ENCODE measurements at regions not wholly inside any gene's neighbourhood (a gene's known extent, or its start where the extent isn't known, plus 50 kb on each side); places are given as distances from the start of the nearest gene placed in this dataset.

DNA sequence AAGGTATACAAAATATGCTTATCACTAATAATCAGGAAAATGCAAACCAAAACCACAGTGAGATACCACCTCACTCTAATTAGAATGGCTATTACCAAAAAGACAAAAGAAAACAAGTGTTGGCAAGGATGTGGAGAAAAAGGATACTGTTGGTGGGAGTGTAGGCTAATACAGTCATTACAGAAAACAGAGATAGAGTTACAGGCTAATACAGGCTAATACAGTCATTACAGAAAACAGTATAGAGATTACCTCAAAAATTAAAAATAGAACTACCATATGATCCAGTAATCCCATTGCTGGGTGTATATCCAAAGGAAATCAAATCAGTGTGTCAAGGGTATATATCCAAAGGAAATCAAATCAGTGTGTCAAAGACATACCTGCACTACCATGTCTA is 238.4 kb downstream of the PLPP3 start:
- DNase-seq = no peak

DNA sequence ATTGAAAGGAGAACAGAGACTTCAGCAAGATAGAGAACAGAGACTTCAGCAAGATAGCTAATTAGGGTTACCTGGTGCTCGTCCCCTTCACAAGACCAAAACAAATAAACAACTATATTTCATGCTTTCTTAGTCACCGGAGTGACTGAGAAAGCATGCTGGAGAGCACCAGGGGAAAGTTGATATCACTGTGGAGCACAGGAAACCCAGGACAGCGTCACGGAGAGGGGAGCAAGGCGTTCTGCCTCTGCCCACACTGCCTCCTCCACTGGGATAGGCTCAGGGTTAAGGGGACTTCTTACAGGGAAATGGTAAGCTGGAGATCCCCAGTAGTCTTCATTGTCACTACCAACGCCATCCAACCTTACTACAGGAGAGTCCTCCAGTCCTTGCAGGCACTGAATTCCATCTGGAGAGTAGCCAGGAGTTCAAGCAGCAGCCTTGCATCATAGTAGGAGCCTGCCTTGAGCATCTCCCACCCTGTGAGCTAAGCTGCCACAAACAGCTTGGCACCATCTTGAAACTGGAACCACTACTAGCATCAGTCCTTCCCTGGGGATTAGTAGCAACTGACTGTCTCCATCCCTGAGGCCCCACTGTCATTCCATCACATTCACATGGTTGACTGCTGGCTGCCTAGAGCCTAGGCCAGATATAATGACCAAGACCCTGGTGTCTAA is 239.4 kb downstream of the PLPP3 start:
- DNase-seq = no peak

DNA sequence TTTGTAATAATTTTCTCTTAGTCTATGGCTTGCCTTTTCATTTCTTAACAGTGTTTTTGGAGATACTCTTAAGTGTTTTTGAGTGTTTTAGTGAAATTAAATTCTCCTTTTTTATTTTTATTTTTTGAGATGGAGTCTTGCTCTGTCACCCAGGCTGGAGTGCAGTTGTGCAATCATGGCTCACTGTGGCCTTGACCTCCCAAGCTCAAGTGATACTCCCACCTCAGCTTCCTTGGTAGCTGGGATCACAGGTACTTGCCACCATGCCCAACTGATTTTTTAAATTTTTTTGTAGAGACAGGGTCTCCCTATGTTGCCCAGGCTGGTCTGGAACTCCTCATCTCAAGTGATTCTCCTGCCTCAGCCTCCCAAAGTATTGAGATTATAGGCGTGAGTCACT is 240.3 kb downstream of the PLPP3 start:
- DNase-seq = no peak

DNA sequence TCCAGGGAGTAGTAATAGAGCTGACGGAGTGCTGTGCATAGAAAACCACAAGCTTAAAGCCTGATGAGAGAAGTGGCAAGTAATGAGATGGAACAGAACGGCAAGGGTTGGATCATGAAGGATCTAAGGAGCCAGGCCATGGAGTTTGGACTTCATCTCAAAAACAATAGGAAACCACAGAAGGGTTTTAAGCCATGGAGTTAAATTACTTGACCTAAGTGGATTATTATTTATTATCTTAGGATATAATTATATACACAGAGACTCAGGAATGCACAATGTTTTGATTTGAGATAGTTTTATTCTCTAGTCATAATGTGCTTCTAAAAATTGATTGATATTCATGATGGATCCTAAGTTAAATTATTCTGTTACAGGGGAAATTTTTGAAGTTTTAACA is 242.4 kb downstream of the PLPP3 start:
- no peak for DNase-seq

DNA sequence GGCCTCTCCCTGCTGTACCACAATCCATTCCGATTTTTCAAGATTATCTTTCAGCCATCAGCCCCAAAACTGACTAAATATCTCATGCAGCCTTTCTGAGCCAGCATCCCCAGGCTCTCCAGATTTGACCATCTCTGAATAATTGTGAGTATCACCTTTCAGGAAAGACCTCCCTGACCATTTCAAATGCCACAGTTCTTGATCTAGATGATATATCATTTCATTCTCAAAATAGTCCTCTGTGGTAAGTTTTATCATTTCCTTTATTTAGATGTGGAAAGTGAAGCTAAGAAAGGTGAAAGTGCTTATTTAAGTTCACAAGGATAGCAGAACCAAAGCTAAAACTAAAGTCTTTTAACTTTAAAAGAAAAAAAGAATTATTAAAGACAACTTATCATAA is 244.0 kb downstream of the PLPP3 start:
- no peak for DNase-seq

DNA sequence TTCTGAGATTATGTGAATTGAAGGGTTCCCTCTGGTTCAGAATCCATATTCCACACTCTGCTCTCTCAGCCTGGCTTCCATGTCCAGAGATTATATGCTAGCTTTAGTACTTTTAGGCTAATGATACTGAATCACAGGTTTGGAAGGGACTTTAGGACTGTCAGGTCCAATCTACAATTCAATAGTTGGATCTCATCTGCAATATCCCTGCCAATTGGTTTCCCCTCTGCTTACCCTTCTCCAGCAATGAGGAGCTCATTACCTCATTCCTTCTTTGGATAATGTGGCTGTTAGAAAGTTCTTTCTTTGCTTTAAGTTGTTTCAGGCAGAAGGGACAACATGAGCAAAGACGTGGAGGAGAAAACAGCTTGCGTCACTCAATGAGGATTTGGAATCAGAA is 245.3 kb downstream of the PLPP3 start:
- no peak for DNase-seq

DNA sequence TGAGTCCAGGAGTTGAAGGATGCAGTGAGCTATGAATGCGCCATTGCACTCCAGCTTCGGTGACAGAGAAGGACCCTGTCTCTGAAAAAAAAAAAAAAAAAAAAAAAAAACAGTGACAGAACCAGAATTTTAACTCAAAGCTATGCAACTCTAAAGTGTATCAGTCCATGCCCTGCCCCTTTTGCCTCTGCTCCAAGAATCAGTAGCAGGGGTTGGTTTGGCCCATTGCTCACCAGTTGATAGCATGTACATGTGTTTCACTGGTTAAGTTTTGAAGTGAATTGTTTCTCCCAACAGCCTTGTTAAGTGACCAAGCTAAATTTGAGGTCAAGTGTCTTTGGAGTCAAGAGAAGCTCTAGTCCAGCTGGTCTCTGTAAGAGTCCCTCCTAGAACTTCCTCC is 245.9 kb downstream of the PLPP3 start:
- DNase-seq = no peak

DNA sequence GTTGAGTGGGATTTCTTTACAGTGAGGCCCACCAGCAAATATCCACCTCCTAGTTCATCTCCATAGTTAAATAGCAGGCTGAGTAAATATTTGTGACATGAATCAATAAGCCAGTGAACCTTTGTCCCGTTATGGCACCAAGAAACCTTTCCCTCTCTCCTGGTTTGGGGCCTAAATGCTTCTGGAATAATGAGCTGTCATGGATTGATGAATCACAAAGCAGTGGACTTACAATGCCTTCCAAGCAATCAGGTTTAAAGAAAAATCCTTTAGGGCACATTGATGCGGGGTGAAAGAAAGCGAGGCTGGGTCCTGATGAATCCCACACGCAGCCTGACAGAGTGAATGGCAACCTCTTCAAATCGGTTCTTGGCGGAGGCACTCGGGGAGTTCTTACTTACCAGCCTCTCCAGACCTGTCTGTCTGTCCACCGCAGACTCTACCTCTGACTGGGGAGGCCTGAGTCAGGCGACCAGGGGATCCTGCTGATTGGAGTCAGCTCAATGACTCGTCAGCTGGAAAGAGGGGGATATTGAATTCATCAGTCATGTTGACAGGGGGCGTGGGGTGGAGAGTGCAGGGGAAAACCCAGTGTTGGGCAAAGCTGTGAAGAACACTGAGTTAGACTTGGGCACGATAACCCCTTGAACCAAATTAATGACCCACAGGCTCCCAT is 247.3 kb downstream of the PLPP3 start:
- no peak for DNase-seq

DNA sequence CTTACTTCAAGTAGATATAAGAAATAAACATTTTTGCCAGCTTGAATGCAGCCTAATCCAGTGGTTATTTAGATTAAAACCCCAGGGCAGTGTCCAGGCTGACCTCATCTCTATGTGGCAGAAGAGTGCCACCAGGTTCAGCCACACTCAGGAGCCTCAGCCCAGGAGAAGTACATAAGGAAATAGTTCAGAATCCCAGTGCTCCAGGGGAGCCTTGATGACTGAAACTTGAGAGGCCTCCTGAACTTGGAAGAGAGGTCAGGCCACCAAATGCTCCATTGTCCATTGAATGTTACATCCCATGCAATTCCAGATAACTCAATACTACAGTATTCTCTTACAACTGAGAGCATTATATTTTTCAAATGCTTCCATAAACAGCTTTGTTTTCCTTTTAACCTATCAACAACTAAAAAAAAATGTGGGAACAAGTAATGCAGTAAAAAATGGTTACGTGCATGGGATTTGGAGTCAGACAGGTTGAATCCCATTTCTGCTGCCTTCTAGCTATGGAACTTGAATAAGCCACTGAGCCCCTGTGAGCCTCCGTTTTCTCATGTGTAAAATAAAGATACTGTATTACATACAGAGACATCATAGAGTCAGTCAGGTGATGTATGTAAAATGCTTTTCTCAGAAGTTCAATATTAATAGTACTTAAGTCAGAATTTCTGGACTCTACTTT is 248.0 kb downstream of the PLPP3 start:
- no peak for DNase-seq

DNA sequence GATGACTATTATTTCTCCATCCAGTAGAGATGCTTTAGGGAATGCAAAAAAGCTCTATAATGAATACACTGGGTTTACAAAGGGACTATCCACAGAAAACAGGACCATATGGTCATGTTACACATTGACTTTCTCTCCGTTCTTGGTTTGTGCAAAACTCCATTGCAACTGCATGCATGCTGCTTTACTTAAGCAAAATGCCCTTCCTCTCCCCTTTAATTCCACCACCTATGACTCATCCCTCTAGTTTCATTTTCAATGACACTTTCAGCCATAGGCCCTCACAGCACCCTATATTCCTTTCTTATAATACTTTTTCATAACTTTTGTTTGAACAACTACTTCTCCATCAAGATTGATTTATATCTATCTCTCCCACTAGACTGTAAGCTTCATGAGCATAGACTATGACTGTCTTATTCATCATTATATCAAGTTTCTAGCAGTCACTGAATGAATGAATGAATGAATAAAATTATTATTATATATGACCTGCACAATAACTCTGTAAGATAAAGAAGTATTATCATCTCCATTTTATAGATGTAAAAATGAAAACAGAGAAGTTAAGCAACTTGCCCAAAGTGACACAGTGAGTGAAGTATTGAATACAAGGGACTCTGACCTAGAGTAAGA is 248.9 kb downstream of the PLPP3 start:
- no peak for DNase-seq

DNA sequence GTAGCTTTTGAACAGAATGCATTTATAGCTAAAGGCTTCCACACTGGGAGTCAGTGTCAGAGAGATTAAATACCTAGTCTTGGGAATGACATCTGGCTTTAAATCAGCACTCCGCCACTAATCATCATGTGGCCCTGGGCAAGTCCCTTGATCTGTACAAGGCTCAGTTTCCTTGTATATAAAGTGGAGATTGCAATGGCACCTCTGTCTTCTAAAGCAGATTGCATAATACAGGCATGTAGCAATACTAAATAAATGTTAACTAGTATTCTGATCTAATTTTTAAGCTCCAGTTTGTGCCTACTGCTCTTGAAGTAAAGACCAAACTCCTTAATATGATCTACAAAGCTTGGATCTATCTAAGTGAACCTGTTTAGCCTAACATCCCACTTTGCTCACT is 249.4 kb downstream of the PLPP3 start:
- no peak for DNase-seq

DNA sequence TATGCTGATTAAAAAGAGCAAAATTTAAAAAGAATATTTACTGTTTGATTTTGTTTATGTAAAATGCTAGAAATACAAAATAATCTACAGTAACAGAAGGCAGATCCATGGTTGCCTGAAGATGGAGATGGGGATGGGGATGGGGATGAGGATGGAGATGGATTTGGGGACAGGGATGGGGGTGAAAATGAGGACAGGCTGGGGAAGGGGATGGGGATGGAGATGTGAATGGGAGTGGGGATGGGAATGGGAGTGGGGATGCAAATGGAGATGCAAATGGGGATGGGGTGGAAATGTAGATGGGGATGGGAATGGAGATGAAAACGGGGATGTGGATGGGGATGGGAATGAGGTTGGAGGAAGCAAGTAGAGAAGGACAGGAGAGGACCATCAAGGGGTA is 252.2 kb downstream of the PLPP3 start:
- no peak for DNase-seq

DNA sequence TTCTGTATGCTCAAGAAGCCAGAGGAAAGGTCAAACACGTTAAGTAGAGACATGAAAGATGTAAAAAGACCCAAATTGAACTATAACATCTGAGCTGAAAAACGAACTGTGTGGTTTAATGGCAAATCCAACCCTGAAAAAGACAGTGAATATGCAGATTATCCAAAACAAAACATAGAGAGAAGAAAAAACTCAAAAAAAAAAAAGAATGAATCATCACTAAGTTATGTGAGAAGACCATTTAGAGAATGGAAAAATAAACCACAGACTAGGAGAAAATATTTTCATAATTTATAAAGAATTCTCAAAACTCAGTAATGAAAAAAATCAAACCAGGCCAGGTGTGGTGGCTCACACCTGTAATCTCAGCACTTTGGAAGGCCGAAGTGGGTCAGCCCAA is 253.3 kb downstream of the PLPP3 start:
- no peak for DNase-seq

DNA sequence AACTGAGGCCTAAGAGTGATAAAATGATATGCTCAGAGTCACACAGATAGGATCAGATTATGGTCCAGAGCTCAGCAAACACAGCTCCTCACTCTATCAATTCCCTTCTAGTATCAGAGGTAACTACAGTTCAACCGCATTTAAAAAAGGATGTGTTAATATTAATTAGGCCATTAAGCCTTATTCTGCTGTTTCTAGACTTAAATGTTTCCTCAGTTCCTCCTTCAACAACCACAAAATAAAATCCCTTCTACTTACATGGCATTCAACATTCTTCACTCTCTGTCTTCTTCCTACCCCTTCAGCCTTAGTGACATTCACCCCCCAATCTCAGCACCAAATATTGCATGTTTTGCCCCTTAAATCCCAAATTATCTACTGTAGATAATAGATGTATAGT is 254.9 kb downstream of the PLPP3 start:
- no peak for DNase-seq

DNA sequence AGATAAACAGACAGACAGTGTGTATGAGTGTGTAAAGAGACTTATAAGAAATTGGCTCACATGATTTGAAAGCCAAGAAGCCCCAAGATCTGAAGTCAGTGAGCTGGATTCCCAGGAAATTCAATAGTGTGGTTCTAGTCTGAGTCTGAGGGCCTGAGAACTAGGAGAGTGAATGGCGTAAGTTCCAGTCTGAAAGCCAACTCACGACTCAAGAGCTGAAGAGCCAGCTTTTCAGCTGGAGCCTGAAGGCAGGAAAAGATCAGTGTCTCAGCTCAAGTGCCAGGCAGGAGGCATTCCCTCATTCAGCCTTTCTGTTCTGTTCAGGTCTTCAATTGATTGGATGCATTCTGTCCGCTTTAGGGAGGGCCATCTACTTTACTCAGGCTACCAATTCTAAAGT is 257.2 kb downstream of the PLPP3 start:
- no peak for DNase-seq

DNA sequence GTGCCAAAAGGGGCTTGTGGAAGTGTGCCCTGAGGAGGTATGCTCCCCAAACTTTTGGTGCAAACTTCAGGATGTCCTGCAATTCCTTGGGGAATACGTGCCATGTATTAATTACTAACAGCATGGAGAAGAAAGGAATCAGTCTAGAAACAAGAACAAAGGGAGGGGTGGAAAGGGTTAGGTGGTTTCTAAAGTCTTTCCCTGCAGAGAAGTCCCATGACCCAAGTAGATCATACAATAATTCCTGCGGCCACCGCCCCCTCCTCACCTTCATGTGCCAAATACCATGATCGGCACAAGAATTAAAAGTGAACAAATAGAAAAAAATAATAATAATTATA is 258.2 kb downstream of the PLPP3 start:
- no peak for DNase-seq

DNA sequence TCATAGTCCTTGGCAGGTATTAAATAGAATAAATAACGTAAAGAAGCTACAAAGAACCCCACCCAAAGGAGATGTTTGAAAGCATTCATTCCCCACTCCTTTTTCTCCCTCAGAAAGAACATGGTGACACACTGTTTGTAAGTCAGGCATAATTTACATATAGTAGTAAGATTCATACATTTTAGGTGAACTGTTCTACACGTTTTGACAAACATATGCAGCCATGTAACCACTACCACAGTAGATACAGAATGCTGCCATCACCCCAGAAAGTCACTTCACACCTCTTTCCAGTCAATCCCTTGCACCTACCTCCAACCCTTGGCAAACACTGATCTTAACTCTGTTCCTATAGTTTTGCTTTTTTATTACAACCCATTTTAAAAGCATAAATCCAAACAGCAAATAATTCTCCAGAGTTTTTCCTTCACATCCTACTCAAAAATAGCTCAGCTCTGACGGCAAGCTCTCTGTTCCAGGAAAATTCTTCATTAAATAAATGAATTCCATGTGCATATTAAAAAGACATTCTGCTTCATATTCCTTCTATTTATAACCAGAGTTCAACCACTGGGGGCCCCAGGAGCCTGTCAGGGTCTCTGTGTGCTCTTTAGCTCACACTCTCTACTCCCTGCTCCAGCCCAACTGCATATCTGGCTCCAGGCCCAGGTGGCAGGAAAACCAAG is 258.8 kb downstream of the PLPP3 start:
- no peak for DNase-seq

DNA sequence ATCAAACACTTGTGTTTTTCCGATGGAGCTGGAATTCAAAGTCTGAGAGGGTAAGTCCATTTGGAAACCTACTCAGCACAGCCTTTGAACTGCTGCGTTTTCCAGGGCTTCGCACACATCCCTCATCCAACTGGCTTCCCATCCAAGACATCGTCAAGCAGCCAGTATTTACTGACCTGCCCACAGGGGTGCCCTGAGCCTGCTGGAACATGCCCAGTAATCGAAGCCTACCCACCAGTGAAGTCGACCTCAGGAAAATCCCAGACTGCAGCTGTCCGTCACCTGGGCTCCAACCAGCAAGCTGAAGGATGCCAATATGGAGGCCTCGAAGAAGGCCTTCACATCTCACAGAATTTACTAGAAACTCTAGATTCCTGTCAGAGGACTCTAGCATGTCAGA is 261.6 kb downstream of the PLPP3 start:
- no peak for DNase-seq

DNA sequence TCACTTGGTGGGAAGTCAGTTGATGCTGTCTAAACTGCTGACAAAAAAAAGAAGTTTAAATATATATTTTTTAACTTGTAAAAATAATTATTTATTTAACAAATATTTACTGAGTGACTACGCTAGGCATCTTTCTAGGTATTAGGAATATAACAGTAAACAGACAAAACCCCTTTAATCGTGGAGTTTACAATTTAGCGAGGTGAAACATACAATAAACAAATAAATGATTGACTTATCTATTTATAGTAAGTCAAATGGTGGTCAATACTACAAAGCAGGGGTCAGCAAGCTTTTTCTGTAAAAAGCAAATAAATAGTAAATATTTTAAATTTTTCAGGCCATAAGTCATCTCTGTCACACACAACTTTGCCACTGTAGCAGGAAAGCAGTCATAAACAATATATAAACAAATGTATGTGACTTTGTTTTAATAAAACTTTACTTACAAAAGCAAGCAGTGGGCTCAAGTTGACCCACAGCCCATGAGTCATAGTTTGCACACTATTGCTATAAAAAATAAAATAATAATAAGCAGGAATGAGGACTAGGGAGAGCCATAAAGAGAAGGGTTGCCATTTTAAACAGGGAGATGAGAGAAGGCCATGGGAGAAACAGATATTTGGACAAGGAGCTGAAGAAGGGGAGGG is 263.9 kb downstream of the PLPP3 start:
- DNase-seq = no peak

DNA sequence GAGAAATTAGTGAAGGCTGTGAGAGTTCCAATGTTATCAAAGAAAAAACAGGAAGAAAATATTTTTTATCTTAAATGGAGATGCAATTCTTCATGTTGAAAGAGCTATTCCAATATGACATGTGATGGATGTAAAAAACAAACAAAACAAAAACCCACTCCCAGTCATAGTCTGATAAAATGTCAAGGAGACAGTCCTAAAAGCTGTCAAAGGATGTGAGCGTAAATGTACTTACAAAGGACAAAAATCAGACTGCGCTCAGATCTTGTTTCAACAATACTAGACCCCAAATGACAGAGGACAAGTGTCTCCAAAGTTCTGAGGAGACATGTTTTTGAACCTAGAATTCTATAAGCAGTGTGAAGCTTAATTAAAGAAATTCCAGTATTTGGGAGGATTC is 265.8 kb downstream of the PLPP3 start:
- no peak for DNase-seq

DNA sequence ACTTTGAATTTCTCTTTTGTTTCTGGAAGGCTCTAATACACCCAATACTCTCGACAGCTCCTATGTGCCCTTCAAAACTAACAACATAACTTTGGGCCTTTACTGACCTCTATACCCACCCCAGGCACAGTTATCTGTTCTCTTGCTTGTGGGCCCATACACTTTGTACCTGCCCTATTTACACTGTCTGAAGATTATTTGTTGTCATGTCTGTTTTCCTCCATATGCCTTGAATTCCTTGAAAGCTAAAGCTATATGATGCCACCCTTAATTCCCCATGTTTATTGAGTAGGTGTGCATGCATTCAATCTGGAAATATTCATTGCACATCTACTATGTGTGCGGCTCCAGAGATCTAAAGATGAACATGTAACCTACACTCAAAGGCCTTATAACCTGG is 267.6 kb downstream of the PLPP3 start:
- no peak for DNase-seq

DNA sequence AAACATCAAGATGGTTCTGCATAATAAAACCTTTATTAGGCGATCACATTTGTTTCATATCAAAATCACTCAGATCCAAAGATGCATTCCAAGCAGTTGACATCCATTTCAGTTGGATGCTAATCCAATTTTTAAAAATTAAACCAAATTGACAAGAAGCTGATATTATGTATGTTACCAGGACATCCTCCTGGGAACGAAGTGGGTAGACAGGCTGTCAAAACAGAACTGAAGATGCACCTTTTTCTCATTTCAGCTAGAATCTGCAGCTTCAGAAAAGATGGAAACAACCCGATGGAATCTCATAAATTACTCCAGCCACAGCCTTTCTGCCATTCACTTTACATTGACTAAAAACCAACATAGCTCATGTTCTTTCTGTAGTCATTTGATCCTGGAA is 268.4 kb downstream of the PLPP3 start:
- no peak for DNase-seq

DNA sequence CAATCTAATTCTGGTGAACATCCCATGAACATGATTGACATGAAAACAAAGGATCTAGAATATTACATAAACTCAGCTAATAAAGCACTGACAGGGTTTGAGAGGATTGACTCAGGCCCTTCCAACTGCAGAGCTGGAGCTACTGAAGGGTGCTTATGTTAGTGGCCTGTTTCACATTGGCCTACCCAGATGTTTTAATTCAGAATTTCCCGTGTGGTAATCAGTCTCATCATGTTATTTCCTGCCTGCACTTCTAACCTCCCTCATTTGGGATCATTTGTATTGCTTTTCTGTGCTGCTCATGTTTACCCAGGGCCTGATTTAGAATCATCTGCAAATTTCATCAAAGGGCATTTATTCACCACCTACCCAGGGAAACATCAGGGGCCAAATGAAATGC is 270.3 kb downstream of the PLPP3 start:
- DNase-seq = no peak
